ENCODE measurements at regions not wholly inside any gene's neighbourhood (a gene's known extent, or its start where the extent isn't known, plus 50 kb on each side); places are given as distances from the start of the nearest gene placed in this dataset.

- TF ChIP-seq USF2 (CRISPR knock-in tag; IDR thresholded peaks at IDR 0.05) (no peak), CTCF (IDR thresholded peaks at IDR 0.05) (no peak), CBFB (CRISPR knock-in tag; IDR thresholded peaks at IDR 0.05; ENCODE audit: low read depth) (no peak), KAT7 (CRISPR knock-in tag; IDR thresholded peaks at IDR 0.05; ENCODE audit: borderline replicate concordance) (no peak), FOXJ3 (CRISPR knock-in tag; IDR thresholded peaks at IDR 0.05; ENCODE audit: borderline replicate concordance) (no peak), NR2C2 (CRISPR knock-in tag; IDR thresholded peaks at IDR 0.05) (no peak), GABPB1 (CRISPR knock-in tag; IDR thresholded peaks at IDR 0.05) (no peak), SMAD4 (CRISPR knock-in tag; IDR thresholded peaks at IDR 0.05) (no peak), TEAD4 (CRISPR knock-in tag; IDR thresholded peaks at IDR 0.05) (no peak), JUN (CRISPR knock-in tag; IDR thresholded peaks at IDR 0.05) (no peak), E2F1 (CRISPR knock-in tag; IDR thresholded peaks at IDR 0.05) (no peak), MXD4 (CRISPR knock-in tag; IDR thresholded peaks at IDR 0.05; ENCODE audit: borderline replicate concordance) (no peak), EMX1 (CRISPR knock-in tag; IDR thresholded peaks at IDR 0.05) (no peak), NR1H2 (CRISPR knock-in tag; IDR thresholded peaks at IDR 0.05) (no peak)
These were observed 131.2 kb upstream of the HDDC2 start for GRCh38 chr6:125432963-125433362.

Measured in WTC11 (cell line).